ENCODE measurements at regions not wholly inside any gene's neighbourhood (a gene's known extent, or its start where the extent isn't known, plus 50 kb on each side); places are given as distances from the start of the nearest gene placed in this dataset.

DNA sequence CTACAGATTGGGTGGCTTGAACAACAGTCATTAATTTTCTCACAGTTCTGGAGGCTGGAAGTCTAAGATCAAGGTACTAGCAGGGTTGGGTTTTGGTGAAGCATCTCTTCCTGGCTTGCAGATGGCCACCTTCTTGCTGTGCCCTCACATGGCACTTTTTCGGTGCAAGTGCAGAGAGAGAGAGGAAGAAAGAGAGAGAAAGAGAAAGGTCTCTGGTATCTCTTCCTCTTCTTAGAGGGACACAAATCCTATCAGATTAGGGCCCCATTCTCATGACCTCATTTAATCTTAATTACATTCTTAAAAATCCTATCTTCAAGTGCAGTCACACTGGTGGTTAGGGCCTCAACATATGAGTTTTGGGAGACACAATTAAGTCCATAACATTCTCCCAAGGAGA lies 167.1 kb downstream of the NFKBIZ start:
- no peaks in the 10 kb centered on the region for H3K36me3 ChIP-seq (ENCODE audit: insufficient read depth, low read length)
- ATAC-seq (ENCODE audit: insufficient read depth, low read depth) (no peak), DNase-seq (no peak)
- no peaks in the 10 kb centered on the region for H3K9me3 ChIP-seq (ENCODE audit: insufficient read depth, low read length, severe bottlenecking)
- no peaks in the 10 kb centered on the region for H3K4me1 ChIP-seq (ENCODE audit: insufficient read depth, low read length)
- no peaks in the 10 kb centered on the region for H3K79me2 ChIP-seq (ENCODE audit: insufficient read depth, low read length)
- no peak overlapping the region for H3K9ac ChIP-seq (ENCODE audit: low read depth, low read length)
- no peak overlapping the region for H3K4me3 ChIP-seq (ENCODE audit: low read depth in 1 of 2, low read length in 2 of 2)
- H3K27me3 ChIP-seq (ENCODE audit: insufficient read depth, low read length, poor library complexity): no peaks in the 10 kb centered on the region
- no peak overlapping the region for H3K27ac ChIP-seq (ENCODE audit: low read length)
- no peak overlapping the region for H2AFZ ChIP-seq (ENCODE audit: low read depth, low read length)
- no peak overlapping the region for H3K4me2 ChIP-seq (ENCODE audit: insufficient read depth, low read length)
- H4K20me1 ChIP-seq (ENCODE audit: insufficient read depth, low read length): no peaks in the 10 kb centered on the region
- TF ChIP-seq EZH2 (IDR thresholded peaks at IDR 0.05; ENCODE audit: borderline replicate concordance, low read depth, low read length, severe bottlenecking): no peak
- TF ChIP-seq, protein P1, sequence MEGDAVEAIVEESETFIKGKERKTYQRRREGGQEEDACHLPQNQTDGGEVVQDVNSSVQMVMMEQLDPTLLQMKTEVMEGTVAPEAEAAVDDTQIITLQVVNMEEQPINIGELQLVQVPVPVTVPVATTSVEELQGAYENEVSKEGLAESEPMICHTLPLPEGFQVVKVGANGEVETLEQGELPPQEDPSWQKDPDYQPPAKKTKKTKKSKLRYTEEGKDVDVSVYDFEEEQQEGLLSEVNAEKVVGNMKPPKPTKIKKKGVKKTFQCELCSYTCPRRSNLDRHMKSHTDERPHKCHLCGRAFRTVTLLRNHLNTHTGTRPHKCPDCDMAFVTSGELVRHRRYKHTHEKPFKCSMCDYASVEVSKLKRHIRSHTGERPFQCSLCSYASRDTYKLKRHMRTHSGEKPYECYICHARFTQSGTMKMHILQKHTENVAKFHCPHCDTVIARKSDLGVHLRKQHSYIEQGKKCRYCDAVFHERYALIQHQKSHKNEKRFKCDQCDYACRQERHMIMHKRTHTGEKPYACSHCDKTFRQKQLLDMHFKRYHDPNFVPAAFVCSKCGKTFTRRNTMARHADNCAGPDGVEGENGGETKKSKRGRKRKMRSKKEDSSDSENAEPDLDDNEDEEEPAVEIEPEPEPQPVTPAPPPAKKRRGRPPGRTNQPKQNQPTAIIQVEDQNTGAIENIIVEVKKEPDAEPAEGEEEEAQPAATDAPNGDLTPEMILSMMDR (IDR thresholded peaks at IDR 0.05; ENCODE audit: borderline replicate concordance, extremely low read depth, low read length, poor library complexity, severe bottlenecking): no peak

DNA sequence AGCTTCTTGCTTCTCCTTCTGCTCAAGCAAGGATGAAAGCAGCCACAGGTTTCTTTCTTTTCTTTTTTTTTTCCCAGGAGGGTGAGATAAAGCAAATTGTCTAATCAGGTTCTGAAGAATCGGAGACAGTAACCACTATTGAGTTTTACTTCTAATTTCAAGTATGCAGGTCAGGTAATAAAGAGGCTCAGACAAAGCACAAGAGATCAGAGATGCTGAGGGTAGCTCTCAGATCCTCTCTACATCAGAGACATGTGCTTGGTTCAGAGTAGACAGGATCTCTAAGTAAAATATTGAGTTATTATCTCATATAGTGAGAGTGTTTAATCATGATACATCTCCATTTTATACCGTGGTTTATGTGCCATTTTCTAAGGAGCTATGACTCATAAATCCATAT lies 168.5 kb downstream of the NFKBIZ start:
- ATAC-seq (ENCODE audit: insufficient read depth, low read depth) (no peak), DNase-seq (no peak)

DNA sequence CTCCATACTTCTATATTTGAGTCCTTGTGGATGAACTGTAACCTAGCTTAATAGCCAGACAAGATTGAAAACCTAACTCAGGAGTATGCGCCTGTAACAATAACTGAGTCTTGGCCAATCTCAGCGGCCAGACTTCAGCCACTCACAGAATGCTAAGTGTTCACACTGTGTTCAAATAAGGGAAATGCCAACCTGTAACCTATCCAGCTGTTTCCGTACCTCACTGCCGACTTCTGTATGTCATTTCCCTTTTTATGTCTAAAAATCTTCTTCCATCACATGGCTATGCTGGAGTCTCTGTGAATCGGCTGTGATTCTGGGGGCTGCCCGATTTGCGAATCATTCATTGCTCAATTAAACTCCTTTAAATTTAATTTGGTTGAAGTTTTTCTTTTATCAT lies 169.2 kb downstream of the NFKBIZ start:
- H3K4me1 ChIP-seq (ENCODE audit: insufficient read depth, low read length): no peaks in the 10 kb centered on the region
- no peak for TF ChIP-seq EZH2 (IDR thresholded peaks at IDR 0.05; ENCODE audit: borderline replicate concordance, low read depth, low read length, severe bottlenecking)
- TF ChIP-seq, protein P1 (IDR thresholded peaks at IDR 0.05; ENCODE audit: borderline replicate concordance, extremely low read depth, low read length, poor library complexity, severe bottlenecking): no peak
- H3K36me3 ChIP-seq (ENCODE audit: insufficient read depth, low read length): no peaks in the 10 kb centered on the region
- H3K79me2 ChIP-seq (ENCODE audit: insufficient read depth, low read length): no peaks in the 10 kb centered on the region
- H3K4me3 ChIP-seq (ENCODE audit: low read depth in 1 of 2, low read length in 2 of 2): no peak overlapping the region
- no peak for DNase-seq
- H3K4me2 ChIP-seq (ENCODE audit: insufficient read depth, low read length): no peak overlapping the region
- H3K9ac ChIP-seq (ENCODE audit: low read depth, low read length): no peak overlapping the region
- no peak for ATAC-seq (ENCODE audit: insufficient read depth, low read depth)
- no peaks in the 10 kb centered on the region for H3K27me3 ChIP-seq (ENCODE audit: insufficient read depth, low read length, poor library complexity)
- H2AFZ ChIP-seq (ENCODE audit: low read depth, low read length): no peak overlapping the region
- H3K27ac ChIP-seq (ENCODE audit: low read length): no peak overlapping the region
- no peaks in the 10 kb centered on the region for H4K20me1 ChIP-seq (ENCODE audit: insufficient read depth, low read length)
- H3K9me3 ChIP-seq (ENCODE audit: insufficient read depth, low read length, severe bottlenecking): no peaks in the 10 kb centered on the region

More for the DNA sequence above, 168.5 kb downstream of the NFKBIZ start:
- Histone ChIP-seq H3K27me3 (ENCODE audit: insufficient read depth, low read length, poor library complexity) (no peaks in the 10 kb centered on the region), H3K9me3 (ENCODE audit: insufficient read depth, low read length, severe bottlenecking) (no peaks in the 10 kb centered on the region), H4K20me1 (ENCODE audit: insufficient read depth, low read length) (no peaks in the 10 kb centered on the region), H3K4me1 (ENCODE audit: insufficient read depth, low read length) (no peaks in the 10 kb centered on the region), H2AFZ (ENCODE audit: low read depth, low read length) (no peak overlapping the region), H3K9ac (ENCODE audit: low read depth, low read length) (no peak overlapping the region), H3K4me3 (ENCODE audit: low read depth in 1 of 2, low read length in 2 of 2) (no peak overlapping the region), H3K27ac (ENCODE audit: low read length) (no peak overlapping the region), H3K36me3 (ENCODE audit: insufficient read depth, low read length) (no peaks in the 10 kb centered on the region), H3K4me2 (ENCODE audit: insufficient read depth, low read length) (no peak overlapping the region), H3K79me2 (ENCODE audit: insufficient read depth, low read length) (no peaks in the 10 kb centered on the region)
- TF ChIP-seq, protein P1 (IDR thresholded peaks at IDR 0.05; ENCODE audit: borderline replicate concordance, extremely low read depth, low read length, poor library complexity, severe bottlenecking): no peak
- TF ChIP-seq EZH2 (IDR thresholded peaks at IDR 0.05; ENCODE audit: borderline replicate concordance, low read depth, low read length, severe bottlenecking): no peak

DNA sequence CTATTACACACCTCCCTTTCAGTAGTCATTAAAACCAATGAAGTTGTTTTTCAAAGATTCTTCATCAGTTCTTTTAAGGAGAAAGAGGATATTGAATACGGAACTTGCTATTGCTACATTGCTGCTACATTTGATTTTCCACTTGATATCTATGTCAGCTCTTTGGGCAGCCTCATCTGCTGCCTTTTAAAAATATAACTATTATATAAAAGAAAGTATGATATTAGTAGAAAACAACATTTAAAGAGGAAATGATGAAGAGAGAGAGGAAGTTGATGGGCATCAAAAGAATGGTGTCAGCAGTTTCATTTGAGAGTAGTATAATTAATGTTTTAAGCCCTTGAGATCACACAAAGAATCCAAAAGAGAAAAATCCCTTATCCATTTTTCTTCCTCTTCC lies 171.4 kb downstream of the NFKBIZ start:
- H4K20me1 ChIP-seq (ENCODE audit: insufficient read depth, low read length): no peaks in the 10 kb centered on the region
- H3K27me3 ChIP-seq (ENCODE audit: insufficient read depth, low read length, poor library complexity): no peaks in the 10 kb centered on the region
- H3K4me2 ChIP-seq (ENCODE audit: insufficient read depth, low read length): no peak overlapping the region
- no peaks in the 10 kb centered on the region for H3K4me1 ChIP-seq (ENCODE audit: insufficient read depth, low read length)
- no peak overlapping the region for H3K27ac ChIP-seq (ENCODE audit: low read length)
- no peaks in the 10 kb centered on the region for H3K9me3 ChIP-seq (ENCODE audit: insufficient read depth, low read length, severe bottlenecking)
- no peak overlapping the region for H2AFZ ChIP-seq (ENCODE audit: low read depth, low read length)
- no peaks in the 10 kb centered on the region for H3K79me2 ChIP-seq (ENCODE audit: insufficient read depth, low read length)
- no peak for ATAC-seq (ENCODE audit: insufficient read depth, low read depth)
- DNase-seq: no peak
- H3K4me3 ChIP-seq (ENCODE audit: low read depth in 1 of 2, low read length in 2 of 2): no peak overlapping the region
- no peak overlapping the region for H3K9ac ChIP-seq (ENCODE audit: low read depth, low read length)
- TF ChIP-seq EZH2 (IDR thresholded peaks at IDR 0.05; ENCODE audit: borderline replicate concordance, low read depth, low read length, severe bottlenecking): no peak
- TF ChIP-seq, protein P1 (IDR thresholded peaks at IDR 0.05; ENCODE audit: borderline replicate concordance, extremely low read depth, low read length, poor library complexity, severe bottlenecking): no peak
- no peaks in the 10 kb centered on the region for H3K36me3 ChIP-seq (ENCODE audit: insufficient read depth, low read length)

Data from DND-41 (cell line).